Stimulated activated CD8-positive, alpha-beta memory T cell treated with anti-CD3 and anti-CD28 coated beads, Interleukin-4, amount 100 ng/mL, for 4 hours (primary cell): ENCODE measurements at regions not wholly inside any gene's neighbourhood (a gene's known extent, or its start where the extent isn't known, plus 50 kb on each side); places are given as distances from the start of the nearest gene placed in this dataset.

Experiments used
- DNase-seq, 2 donors: peaks; one replicate each; pipeline ENCODE4 v3.0.0-alpha.2; 2020; ENCODE audit warnings: low read depth in 2 of 2, low spot score in 1 of 2

GRCh38 chr1:59078866-59079265, 218.0 kb upstream of the FGGY start:
- DNase-seq = no peak

- no peak for DNase-seq
These were observed 217.3 kb upstream of the FGGY start for GRCh38 chr1:59079434-59080140.

- DNase-seq = no peak
These were observed 215.7 kb upstream of the FGGY start for GRCh38 chr1:59081181-59081580.

GRCh38 chr1:59081795-59082194, 215.1 kb upstream of the FGGY start:
- no peak for DNase-seq

GRCh38 chr1:59083946-59084865, 212.7 kb upstream of the FGGY start:
- DNase-seq = no peak

- DNase-seq = no peak
These were observed 211.8 kb upstream of the FGGY start for GRCh38 chr1:59085101-59085500.

GRCh38 chr1:59089036-59089798, 207.7 kb upstream of the FGGY start:
- no peak for DNase-seq

- DNase-seq = no peak
These were observed 206.9 kb upstream of the FGGY start for GRCh38 chr1:59089922-59090457.

GRCh38 chr1:59092126-59092525, 204.8 kb upstream of the FGGY start:
- no peak for DNase-seq

GRCh38 chr1:59094001-59094400, 202.9 kb upstream of the FGGY start:
- no peak for DNase-seq

GRCh38 chr1:59096501-59096900, 200.4 kb upstream of the FGGY start:
- DNase-seq = no peak

GRCh38 chr1:59098655-59099054, 198.2 kb upstream of the FGGY start:
- DNase-seq = no peak

GRCh38 chr1:59100708-59101374, 196.1 kb upstream of the FGGY start:
- DNase-seq = no peak

- DNase-seq = no peak
These were observed 195.4 kb upstream of the FGGY start for GRCh38 chr1:59101518-59101917.

- DNase-seq = no peak
These were observed 193.4 kb upstream of the FGGY start for GRCh38 chr1:59103457-59103856.

- no peak for DNase-seq
These were observed 192.6 kb upstream of the FGGY start for GRCh38 chr1:59104191-59104760.

- no peak for DNase-seq
These were observed 191.1 kb upstream of the FGGY start for GRCh38 chr1:59105548-59106507.

GRCh38 chr1:59107516-59107915, 189.4 kb upstream of the FGGY start:
- DNase-seq = no peak

- DNase-seq = no peak
These were observed 189.0 kb upstream of the FGGY start for GRCh38 chr1:59107916-59108315.
